ENCODE measurements at regions not wholly inside any gene's neighbourhood (a gene's known extent, or its start where the extent isn't known, plus 50 kb on each side); places are given as distances from the start of the nearest gene placed in this dataset.

GRCh38 chr3:76930712-76931111, 109.2 kb upstream of the ROBO2 start:
- TF ChIP-seq, protein P1, sequence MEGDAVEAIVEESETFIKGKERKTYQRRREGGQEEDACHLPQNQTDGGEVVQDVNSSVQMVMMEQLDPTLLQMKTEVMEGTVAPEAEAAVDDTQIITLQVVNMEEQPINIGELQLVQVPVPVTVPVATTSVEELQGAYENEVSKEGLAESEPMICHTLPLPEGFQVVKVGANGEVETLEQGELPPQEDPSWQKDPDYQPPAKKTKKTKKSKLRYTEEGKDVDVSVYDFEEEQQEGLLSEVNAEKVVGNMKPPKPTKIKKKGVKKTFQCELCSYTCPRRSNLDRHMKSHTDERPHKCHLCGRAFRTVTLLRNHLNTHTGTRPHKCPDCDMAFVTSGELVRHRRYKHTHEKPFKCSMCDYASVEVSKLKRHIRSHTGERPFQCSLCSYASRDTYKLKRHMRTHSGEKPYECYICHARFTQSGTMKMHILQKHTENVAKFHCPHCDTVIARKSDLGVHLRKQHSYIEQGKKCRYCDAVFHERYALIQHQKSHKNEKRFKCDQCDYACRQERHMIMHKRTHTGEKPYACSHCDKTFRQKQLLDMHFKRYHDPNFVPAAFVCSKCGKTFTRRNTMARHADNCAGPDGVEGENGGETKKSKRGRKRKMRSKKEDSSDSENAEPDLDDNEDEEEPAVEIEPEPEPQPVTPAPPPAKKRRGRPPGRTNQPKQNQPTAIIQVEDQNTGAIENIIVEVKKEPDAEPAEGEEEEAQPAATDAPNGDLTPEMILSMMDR (IDR thresholded peaks at IDR 0.05; ENCODE audit: insufficient read depth, low read depth, low read length, missing control alignments) = no peak
- no peak overlapping the region for H3K4me3 ChIP-seq (ENCODE audit: low read depth, low read length)
- DNase-seq (ENCODE audit: low read depth) = no peak

DNA sequence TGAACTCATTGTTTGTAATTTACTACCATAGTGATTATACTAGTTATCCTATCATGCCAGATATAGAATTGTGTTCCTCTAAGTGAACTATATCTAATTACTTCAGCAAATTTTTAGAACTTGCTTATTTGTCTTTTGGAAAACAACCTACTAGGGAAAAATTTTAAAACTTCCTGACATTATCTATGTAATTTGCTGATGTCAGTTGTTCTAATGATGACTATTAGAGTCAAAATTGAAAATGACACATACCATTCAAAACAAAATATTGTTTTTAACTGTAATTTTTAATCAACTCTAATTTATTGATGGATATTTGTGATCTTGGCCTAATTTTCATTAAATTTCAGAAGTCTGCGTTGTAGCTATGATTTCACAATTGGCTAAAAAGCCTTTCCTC, 106.7 kb upstream of the ROBO2 start:
- TF ChIP-seq, protein P1 (IDR thresholded peaks at IDR 0.05; ENCODE audit: insufficient read depth, low read depth, low read length, missing control alignments) = no peak
- no peak for DNase-seq (ENCODE audit: low read depth)
- H3K4me3 ChIP-seq (ENCODE audit: low read depth, low read length) = no peak overlapping the region

GRCh38 chr3:76938962-76939361, 100.9 kb upstream of the ROBO2 start:
- no peak overlapping the region for H3K4me3 ChIP-seq (ENCODE audit: low read depth, low read length)

DNA sequence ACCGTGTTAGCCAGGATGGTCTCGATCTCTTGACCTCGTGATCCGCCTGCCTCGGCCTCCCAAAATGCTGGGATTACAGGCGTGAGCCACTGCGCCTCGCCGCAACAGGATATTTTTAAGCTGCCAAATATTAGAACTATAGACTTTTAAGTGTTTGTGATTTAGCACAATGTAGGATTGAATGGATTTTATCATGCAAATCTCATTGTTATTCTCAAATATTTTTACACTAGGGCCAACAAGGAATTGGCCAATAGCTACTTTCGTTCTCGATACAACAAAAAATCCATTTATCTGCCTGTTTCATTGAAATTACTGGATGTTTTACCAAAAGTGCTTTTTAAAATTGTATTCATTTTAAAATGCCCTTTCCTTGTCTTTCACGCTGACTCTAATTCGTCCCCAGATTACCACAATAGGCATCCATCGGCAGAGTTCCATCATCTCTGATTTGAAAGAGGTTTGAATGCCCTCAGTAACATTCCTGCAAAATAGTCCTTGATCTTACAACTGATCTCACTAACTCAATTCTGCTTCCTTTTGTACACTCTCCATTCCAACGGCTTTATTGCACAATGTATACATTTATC, 99.6 kb upstream of the ROBO2 start:
- no peak overlapping the region for H3K4me3 ChIP-seq (ENCODE audit: low read depth, low read length)
- TF ChIP-seq, protein P1 (IDR thresholded peaks at IDR 0.05; ENCODE audit: insufficient read depth, low read depth, low read length, missing control alignments) = no peak
- DNase-seq (ENCODE audit: low read depth) = no peak

More at GRCh38 chr3:76938962-76939361, 100.9 kb upstream of the ROBO2 start:
- no peak for DNase-seq (ENCODE audit: low read depth)
- TF ChIP-seq, protein P1 (IDR thresholded peaks at IDR 0.05; ENCODE audit: insufficient read depth, low read depth, low read length, missing control alignments) = no peak

DNA sequence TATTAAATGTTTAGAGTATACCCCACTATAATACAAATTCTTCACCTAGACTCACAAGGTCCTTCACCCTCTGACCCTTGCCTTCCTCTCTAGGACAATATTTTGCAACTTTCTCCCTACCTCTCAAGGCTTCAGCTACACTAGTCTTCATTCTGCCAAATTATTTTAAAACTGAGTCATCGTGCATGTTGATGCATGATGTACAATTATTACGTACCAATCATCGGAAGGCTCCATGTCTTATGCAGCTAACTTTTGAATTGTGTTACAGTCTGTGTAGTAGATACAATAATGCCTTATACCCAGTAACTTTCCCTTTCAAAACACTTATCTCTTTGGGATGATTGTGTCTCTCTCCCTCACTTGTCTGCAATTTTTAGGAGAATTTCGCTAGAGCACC, 98.5 kb upstream of the ROBO2 start:
- no peak for DNase-seq (ENCODE audit: low read depth)
- TF ChIP-seq, protein P1 (IDR thresholded peaks at IDR 0.05; ENCODE audit: insufficient read depth, low read depth, low read length, missing control alignments) = no peak
- no peak overlapping the region for H3K4me3 ChIP-seq (ENCODE audit: low read depth, low read length)

DNA sequence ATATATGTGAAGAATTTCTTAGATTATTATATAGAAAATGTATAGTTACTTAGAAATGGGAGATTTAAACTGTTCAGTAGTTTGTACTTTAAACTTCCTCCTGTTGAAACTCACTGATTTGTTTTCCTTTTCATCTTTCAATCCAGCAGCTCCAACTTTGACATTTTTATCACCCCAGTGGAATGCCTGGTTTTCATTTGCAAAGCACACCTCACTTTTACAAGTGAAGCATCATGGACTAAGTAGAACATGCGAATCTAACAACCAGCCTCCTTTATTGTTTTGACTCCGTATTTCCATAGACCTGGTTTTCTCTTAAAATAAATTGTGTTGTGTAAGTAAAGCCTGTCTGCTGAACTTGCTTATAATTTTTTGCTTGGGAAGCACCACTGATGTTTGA, 97.8 kb upstream of the ROBO2 start:
- TF ChIP-seq, protein P1 (IDR thresholded peaks at IDR 0.05; ENCODE audit: insufficient read depth, low read depth, low read length, missing control alignments) = no peak
- DNase-seq (ENCODE audit: low read depth) = no peak
- no peak overlapping the region for H3K4me3 ChIP-seq (ENCODE audit: low read depth, low read length)

GRCh38 chr3:76943058-76943457, 96.8 kb upstream of the ROBO2 start:
- TF ChIP-seq, protein P1 (IDR thresholded peaks at IDR 0.05; ENCODE audit: insufficient read depth, low read depth, low read length, missing control alignments) = no peak
- H3K4me3 ChIP-seq (ENCODE audit: low read depth, low read length) = no peak overlapping the region
- DNase-seq (ENCODE audit: low read depth) = no peak
